ENCODE measurements at regions not wholly inside any gene's neighbourhood (a gene's known extent, or its start where the extent isn't known, plus 50 kb on each side); places are given as distances from the start of the nearest gene placed in this dataset.
"Not testable (repeated sequence)": the region's sequence is repeated elsewhere in the genome, so short reads cannot be mapped to it uniquely, and the experiment has no call there.

GRCh38 chr20:26120920-26121319 lies 424.3 kb upstream of the ZNF337 start:
- not testable (repeated sequence) for DNase-seq (ENCODE audit: low spot score)

DNA sequence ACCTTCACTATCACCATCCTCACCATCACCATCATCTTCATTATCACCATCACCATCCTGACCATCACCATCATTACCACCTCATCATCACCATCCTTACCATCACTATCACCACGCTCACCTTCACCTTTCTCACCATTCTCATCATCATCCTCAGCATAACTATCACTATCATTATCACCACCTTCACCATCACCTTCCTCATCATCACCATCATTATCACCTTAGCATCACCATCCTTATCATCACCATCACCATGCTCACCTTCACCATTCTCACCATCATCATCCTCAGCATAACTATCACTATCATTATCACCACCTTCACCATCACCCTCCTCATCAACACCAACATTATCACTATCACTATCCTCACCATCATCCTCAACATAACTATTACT lies 397.8 kb upstream of the ZNF337 start:
- DNase-seq (ENCODE audit: low spot score): not testable (repeated sequence)

DNA sequence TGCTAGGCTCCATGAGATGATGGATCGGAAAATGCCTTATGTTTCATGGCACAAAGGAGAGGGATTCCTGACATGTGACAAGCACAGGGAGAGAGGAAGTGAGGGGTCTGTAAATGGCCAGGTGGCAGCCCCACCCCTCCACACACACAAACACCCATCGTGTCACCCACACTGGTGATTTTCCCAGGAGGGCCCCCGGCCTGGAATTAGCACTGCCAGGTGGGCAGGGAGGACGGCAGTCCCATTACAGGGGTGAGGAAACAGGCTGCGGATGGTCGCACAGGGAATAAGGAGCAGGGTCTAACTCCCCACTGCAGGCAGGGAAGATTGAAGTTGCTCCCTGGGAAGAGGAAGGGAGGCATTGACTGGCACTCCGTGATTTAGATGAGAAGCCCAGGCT lies 395.3 kb upstream of the ZNF337 start:
- not testable (repeated sequence) for DNase-seq (ENCODE audit: low spot score)

- not testable (repeated sequence) for DNase-seq (ENCODE audit: low spot score)
Observed at GRCh38 chr20:26086195-26086594, 389.5 kb upstream of the ZNF337 start.

GRCh38 chr20:26073972-26074371 lies 377.3 kb upstream of the ZNF337 start:
- not testable (repeated sequence) for DNase-seq (ENCODE audit: low spot score)

- DNase-seq (ENCODE audit: low spot score): not testable (repeated sequence)
Observed at GRCh38 chr20:26059324-26059723, 362.7 kb upstream of the ZNF337 start.

DNA sequence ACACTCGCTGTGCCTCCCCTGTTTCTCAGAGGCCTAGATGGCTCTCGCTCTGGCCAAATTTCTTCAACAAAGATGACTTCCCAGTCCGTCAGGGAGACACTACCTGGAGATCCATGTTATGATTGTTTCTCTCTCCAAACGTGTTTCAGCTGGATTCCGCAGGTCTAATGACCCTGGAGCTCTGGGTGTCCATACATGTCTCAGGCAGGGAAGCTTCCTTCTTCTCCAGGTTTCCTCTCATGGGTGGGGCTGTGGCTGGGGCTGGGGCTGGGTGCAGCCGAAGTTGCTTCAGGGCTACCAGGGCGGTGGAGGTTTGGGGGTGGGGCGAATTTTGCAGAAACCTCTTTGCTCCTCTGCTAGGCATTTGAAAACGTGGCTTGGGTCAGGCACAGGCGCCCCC lies 361.8 kb upstream of the ZNF337 start:
- not testable (repeated sequence) for DNase-seq (ENCODE audit: low spot score)

GRCh38 chr20:26057135-26057752 lies 360.6 kb upstream of the ZNF337 start:
- DNase-seq (ENCODE audit: low spot score): not testable (repeated sequence)

DNA sequence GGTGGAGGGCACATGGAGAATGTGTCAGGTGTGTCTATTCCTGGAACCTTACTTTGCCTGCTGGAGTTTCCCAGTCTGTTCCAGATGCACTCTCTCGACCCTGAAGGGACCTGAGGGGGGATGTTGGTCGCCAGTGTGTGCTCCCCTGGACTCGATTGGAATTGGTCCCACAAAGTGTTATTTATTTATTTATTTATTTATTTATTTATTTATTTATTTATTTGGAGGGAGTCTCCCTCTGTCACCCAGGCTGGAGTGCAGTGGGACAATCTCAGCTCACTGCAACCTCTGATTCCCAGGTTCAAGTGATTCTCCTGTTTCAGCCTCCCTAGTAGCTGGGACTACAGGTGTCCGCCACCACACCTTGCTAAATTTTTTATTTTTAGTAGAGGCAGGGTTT lies 329.1 kb upstream of the ZNF337 start:
- DNase-seq (ENCODE audit: low spot score): not testable (repeated sequence)

DNA sequence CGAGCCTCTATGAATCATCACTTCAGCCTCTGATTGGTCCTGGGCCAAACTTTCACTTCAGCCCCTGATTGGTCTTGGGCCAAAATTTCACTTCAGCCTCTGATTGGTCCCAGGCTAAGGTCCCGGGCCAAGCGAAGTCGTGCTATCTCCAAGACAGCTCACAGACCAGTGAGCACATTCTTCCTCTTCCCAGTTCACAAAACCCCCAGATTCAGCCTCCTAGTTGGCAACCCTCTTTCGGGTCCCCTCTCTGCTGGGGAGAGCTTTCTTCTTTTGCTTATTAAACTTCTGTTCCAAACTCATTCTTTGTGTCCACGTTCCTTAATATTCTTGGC lies 314.3 kb upstream of the ZNF337 start:
- not testable (repeated sequence) for DNase-seq (ENCODE audit: low spot score)

DNA sequence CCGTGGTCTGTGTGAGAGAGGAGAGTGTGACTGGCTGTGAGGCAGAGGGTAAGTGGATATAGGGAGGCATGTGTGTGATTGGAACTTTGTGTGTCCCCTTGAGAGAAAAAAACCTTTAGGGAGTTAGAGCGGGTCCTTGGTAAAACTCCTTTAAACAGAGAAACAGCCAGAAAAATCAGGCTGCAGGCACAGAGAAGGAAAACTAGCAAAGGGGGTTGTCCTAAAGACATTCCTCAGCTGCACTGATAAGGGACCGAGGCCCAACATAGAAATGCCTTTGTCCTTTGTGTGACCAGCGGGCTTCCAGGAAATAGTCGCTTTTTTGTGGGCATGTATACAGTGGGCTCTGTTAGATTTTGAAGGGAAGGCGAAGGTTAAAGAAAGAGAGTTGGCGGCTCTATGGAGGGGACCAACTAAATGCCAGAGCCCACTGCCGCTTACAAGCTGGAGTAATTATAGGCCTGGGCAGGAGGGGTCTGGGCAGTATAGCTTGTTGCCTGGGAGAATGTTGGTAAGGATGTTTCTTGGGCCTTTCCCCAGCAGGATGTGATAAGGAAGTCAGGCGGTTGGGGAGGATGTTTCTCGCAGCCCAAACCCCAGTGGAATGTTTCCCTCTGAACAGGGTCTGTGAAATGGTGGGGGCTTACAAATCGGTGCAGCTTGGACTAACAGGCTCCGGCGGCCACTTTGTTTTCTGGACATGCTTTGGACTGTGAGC lies 313.7 kb upstream of the ZNF337 start:
- peak; percentile 6 for DNase-seq (ENCODE audit: low spot score)

- peak; percentile 72 for DNase-seq (ENCODE audit: low spot score)
Observed at GRCh38 chr20:26009402-26010223, 313.0 kb upstream of the ZNF337 start.

DNA sequence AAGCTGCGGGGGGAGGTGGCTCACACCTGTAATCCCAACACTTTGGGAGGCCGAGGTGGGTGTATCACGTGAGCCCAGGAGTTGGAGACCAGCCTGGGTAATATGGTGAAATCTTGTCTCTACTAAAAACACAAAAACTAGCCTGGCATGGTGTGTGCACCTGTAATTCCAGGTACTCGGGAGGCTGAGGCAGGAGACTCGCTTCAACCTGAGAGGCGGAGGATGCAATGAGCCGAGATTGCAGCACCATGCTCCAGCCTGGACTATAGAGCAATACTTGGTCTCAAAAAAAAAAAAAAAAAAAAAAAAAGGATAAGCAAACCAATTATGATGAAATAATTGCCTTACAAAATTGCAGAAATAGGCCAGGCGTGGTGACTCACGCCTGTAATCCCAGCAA lies 311.4 kb upstream of the ZNF337 start:
- DNase-seq (ENCODE audit: low spot score): not testable (repeated sequence)

DNA sequence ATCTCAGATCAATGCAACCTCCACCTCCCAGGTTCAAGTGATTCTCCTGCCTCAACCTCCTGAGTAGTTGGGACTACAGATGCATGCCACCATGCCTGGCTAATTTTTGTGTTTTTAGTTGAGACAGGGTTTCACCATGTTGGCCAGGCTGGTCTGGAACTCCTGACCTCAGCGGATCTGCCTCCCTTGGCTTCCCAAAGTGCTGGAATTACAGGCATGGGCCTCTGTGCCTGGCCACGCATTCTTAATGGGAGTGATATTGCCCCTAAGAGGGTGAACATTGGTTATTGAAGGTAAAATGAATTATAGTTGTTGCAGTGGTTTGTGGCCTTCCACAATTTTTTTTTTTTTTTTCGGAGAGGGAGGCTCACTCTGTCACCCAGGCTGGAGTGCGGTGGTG lies 309.5 kb upstream of the ZNF337 start:
- not testable (repeated sequence) for DNase-seq (ENCODE audit: low spot score)

- not testable (repeated sequence) for DNase-seq (ENCODE audit: low spot score)
Observed at GRCh38 chr20:26003959-26004358, 307.3 kb upstream of the ZNF337 start.

DNA sequence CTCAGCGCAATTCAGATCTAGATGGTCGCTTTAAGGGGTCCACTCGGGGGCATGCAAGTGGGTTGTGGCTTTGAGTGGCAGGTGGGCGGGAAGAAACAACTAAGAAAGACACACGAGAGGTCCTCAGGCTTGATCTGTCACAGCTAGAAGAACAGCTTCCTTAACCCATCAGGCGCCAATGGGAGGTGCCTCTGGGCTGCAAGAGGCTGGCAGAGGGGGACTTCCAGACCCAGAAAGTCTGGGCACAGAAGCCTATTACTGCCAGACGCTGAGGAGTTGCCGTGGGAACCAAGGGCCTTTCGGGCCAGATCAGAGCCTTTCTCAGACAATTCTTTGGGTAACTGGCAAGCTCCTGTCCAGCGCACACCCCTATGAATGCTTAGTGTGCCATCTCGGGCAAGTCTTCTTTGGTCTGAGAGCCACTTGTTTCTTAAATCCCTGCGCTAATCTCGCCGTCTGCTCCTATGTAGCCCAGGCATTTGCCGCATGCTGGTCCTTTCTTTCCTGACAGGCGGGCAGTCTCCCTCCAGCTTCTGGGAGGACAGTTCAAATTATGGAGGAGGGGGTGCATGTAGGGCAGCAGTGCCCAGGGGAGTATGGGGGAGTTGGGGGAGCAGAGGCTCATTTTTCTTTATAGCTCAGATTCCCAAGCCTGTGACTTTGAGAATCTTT lies 300.9 kb upstream of the ZNF337 start:
- DNase-seq (ENCODE audit: low spot score): not testable (repeated sequence)

DNA sequence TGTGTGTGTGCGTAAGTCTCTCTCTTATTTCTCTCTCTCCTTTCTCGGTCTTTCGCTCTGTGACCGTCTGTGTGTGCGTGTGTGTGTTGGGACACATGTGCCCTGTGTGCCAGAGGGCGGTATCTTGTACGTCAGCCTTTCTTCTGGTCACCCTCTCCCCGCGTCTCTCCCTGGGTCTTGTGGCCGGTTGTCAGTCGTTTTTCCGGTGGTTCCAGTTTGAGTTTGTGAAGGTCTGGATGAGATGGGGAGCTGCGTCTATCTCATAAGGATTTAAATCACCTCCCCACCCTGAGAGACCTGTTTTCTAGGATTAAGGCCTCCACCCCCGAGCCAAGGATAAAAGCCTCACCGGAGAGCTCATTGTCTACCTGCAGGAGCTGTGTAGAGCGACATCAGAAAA lies 295.5 kb upstream of the ZNF337 start:
- DNase-seq (ENCODE audit: low spot score): no peak

DNA sequence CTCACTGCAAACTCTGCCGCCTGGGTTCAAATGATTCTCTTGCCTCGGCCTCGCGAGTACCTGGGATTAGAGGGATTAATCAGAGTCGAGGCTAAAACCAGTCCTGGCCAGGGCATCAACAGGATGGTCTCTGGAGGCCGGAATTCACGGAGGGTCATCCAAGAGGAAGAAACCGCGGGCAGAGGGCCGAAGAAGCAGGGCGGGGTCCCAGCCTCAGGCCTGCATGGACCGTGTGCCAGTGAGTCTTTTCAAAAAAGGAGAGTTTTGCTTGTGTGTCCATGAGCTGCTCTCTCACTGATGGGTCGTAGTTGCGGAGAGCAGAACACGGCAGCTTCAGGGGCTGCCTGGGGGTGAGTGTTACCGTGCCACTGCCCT lies 295.1 kb upstream of the ZNF337 start:
- no peak for DNase-seq (ENCODE audit: low spot score)

DNA sequence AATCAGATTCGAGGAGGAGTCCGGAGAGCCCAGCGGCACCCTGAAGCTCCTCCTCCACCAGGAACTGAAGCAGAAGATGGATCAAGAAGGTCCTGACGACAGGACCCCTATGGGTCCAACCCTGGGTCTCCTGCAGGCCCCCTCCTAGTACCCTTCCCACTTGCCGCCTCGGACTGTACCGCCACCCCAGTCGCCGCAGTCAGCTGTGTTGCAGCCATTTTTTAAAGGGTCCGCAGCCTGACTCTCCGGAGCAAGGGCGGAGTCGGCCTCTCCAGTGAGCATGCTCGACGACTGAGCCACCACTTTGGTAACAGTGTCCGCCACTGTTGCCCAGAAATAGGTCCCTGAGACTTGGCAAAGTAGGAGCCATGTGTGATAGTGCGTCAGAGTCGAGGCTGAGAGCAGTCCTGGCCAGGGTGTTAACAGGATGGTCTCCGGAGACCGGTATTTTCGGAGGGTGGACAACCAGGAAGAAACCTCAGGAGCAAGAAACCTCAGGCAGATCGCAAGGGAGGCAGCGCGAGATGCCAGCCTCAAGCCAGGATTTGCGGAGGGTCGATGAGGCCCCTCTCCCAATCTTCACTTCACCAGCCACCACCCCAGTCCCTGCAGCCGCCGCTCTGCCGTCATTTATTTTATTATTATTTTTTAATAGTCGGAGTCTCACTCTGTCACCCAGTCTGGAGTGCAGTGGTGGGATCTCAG lies 294.6 kb upstream of the ZNF337 start:
- DNase-seq (ENCODE audit: low spot score): no peak

GRCh38 chr20:25989686-25990085 lies 293.0 kb upstream of the ZNF337 start:
- not testable (repeated sequence) for DNase-seq (ENCODE audit: low spot score)

DNA sequence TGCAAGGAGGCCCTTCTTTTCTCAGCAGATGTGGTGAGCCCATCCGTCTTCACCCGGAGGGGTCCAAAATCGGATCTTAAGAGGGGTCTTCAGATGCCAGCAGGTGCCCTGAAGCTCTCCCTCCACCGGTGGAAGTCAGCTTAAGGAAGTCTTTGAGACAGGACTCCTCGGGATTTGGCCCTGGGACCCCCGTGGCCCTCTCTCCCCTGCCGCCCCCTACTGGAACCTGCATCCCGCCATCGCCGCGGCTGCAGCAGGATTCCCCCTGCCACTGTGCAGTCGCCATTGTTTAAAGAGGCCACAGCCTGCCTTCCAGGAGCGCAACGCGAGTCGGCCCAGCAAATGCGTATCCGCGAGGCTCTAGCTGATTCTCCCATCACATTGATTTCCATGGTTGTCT lies 292.5 kb upstream of the ZNF337 start:
- DNase-seq (ENCODE audit: low spot score): no peak
